ENCODE measurements at regions not wholly inside any gene's neighbourhood (a gene's known extent, or its start where the extent isn't known, plus 50 kb on each side); places are given as distances from the start of the nearest gene placed in this dataset.

DNA sequence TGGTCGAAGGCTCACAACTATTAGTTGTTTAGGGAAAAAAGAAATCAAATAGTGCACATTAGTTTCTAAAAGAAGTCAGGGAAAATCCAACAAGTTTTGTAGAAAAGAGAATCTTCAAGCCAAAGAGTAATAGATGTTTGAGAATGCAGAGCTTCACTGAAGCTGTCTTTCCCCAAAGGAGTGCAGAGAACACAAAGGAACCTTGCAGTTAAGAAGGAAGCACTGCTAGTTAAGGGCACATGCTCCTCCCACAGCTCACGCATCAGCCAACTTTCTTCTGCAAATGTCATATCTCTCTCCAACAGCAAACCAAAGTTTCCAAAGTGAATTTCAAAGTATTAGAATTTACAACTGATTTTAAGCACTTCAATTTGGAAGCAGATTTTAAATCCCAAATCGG is 116.4 kb upstream of the FST start:
- no peaks in the 10 kb centered on the region for H3K4me1 ChIP-seq (ENCODE audit: insufficient read depth, low read length)

DNA sequence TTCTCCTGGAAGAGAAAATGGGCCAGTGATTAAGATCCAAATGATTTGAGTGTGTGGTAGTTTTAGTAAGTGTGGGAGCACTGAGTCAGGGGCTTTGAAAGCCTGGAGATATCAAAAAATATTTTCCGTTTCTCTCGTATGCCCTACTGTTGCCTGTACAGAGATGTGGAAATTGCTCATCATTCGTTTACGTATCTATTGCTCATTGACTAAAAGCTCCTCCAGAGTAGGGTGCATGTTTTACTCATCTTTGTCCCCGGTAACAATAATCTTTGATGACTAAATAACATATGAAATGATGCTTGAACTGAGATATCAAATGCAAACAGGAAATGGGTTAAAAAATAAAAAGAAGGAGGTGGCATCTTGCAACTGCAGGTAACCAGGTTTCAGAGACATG is 114.2 kb upstream of the FST start:
- Histone ChIP-seq H3K9me3 (ENCODE audit: control insufficient read depth, insufficient read depth, low read length) (no peaks in the 10 kb centered on the region), H3K36me3 (ENCODE audit: insufficient read depth, low read length) (no peaks in the 10 kb centered on the region), H3K9ac (ENCODE audit: low read depth, low read length) (no peak overlapping the region), H3K4me1 (ENCODE audit: insufficient read depth, low read length) (no peaks in the 10 kb centered on the region)

More for the DNA sequence above, 116.4 kb upstream of the FST start:
- H3K9me3 ChIP-seq (ENCODE audit: control insufficient read depth, insufficient read depth, low read length): no peaks in the 10 kb centered on the region
- H3K36me3 ChIP-seq (ENCODE audit: insufficient read depth, low read length): no peaks in the 10 kb centered on the region
- H3K9ac ChIP-seq (ENCODE audit: low read depth, low read length): no peak overlapping the region

DNA sequence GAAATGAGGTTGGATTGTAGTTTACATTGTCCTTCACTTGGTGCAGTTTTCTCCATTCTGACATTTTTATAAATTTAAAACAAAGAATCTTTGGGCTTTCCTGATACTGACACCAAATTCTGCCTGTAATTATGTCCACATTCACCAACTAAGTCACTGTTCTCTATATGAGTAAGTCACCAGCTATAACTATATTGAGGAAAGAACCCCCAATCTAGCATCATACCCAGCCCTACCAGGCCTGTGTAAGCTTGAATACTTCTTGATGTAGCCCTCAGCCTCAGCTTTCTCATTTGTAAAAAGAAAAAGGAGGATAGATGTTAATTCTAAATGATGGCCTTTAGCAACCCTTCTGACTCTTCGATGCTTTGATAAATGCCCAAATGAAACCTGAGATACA is 112.7 kb upstream of the FST start:
- Histone ChIP-seq H3K9me3 (ENCODE audit: control insufficient read depth, insufficient read depth, low read length) (no peaks in the 10 kb centered on the region), H3K36me3 (ENCODE audit: insufficient read depth, low read length) (no peaks in the 10 kb centered on the region), H3K4me1 (ENCODE audit: insufficient read depth, low read length) (no peaks in the 10 kb centered on the region), H3K9ac (ENCODE audit: low read depth, low read length) (no peak overlapping the region)

DNA sequence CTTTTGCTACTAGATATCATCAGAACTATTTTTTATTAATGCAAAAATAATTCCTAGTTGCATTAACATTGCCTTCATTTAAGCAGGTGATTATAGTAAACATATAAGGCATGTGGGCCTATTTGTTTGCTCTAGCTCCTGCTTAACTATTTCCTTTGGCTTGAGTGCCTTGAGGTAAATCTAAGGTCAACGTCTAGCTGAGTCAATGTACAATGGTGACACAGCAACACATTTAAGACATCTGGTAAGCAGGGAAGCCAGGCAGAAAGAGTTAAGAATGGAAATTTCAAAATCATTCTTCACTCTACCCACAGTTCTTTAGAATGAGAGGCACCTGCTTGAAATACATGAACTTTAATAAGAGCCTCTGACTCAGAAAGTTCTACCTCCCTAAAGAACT is 111.9 kb upstream of the FST start:
- Histone ChIP-seq H3K9ac (ENCODE audit: low read depth, low read length) (no peak overlapping the region), H3K9me3 (ENCODE audit: control insufficient read depth, insufficient read depth, low read length) (no peaks in the 10 kb centered on the region), H3K36me3 (ENCODE audit: insufficient read depth, low read length) (no peaks in the 10 kb centered on the region), H3K4me1 (ENCODE audit: insufficient read depth, low read length) (no peaks in the 10 kb centered on the region)

DNA sequence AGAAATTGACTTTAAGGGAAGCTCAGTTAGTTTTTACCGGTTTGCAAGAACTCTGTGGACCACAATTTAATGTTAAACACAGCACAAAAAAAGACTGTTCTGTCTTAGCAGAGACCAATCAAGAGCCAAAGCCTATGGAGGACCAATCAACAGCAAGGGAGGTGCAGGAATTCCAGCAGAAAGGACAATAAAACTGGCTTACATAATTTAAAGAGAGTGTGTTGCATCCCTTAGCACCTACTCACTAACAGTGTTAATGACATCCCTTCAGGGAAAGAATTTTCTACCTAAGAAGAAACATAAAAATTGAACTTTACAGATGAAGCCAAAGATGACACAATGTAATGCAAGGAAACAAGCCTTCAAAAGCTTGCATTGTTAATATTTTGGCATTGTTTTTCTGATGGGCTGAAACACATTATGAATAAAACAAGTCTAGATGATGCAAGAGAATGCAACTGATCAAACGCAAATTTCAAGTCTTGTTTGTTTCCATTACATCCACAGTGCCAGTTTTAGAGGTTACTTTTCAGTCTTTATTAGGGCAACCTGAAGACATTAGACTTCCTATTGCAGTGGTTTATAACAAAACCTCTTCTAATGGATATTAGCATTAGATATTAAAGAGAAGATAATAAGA is 111.3 kb upstream of the FST start:
- H3K4me1 ChIP-seq (ENCODE audit: insufficient read depth, low read length): no peaks in the 10 kb centered on the region
- H3K36me3 ChIP-seq (ENCODE audit: insufficient read depth, low read length): no peaks in the 10 kb centered on the region
- H3K9ac ChIP-seq (ENCODE audit: low read depth, low read length): no peak overlapping the region
- H3K9me3 ChIP-seq (ENCODE audit: control insufficient read depth, insufficient read depth, low read length): no peaks in the 10 kb centered on the region

DNA sequence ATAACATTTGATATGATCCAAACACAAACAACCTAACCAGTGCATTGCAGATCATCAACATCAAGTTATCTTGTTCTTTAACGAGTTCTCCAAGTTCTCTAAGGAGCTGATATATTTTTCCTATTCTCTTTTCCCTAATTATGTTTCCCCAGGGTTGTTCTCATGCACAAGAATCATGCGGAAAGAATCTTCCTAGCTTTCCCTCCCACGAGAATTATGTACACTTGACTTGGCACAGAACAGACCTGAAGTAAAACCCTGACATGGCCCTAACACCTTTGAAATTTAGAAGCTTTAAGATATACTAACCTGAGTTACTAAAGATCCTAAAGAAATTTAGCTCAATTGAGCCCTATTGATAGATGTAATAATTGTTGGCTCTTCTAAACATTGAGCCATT is 110.7 kb upstream of the FST start:
- Histone ChIP-seq H3K36me3 (ENCODE audit: insufficient read depth, low read length) (no peaks in the 10 kb centered on the region), H3K9me3 (ENCODE audit: control insufficient read depth, insufficient read depth, low read length) (no peaks in the 10 kb centered on the region), H3K4me1 (ENCODE audit: insufficient read depth, low read length) (no peaks in the 10 kb centered on the region), H3K9ac (ENCODE audit: low read depth, low read length) (no peak overlapping the region)

DNA sequence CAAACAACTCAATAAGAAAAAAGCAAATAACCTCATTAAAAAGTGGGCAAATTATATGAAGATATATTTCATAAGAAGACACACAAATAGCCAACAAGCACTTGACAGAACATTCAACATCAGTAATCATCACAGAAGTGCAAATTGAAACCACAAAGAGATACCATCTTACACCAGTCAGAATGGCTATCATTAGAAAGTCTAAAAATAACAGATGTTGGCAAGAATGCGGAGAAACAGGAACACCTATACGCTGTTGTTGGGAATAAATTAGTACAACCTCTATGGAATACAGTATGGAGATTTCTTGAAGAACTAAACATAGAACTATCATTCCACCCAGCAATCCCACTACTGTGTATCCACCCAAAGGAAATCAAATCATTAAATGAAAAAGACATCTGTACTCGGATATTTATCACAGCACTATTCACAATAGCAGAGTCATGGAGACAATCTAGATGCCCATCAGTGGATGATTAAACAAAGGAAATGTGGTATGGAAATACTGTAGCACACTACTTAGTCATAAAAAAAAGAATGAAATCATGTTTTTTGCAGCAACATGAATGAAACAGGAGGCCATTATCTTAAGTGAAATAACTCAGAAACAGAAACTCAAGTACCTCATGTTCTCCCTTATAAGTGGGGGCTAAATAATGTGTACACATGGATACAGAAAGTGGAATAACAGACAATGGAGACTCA is 106.8 kb upstream of the FST start:
- no peaks in the 10 kb centered on the region for H3K4me1 ChIP-seq (ENCODE audit: insufficient read depth, low read length)
- H3K9ac ChIP-seq (ENCODE audit: low read depth, low read length): no peak overlapping the region
- H3K9me3 ChIP-seq (ENCODE audit: control insufficient read depth, insufficient read depth, low read length): no peaks in the 10 kb centered on the region
- no peaks in the 10 kb centered on the region for H3K36me3 ChIP-seq (ENCODE audit: insufficient read depth, low read length)

DNA sequence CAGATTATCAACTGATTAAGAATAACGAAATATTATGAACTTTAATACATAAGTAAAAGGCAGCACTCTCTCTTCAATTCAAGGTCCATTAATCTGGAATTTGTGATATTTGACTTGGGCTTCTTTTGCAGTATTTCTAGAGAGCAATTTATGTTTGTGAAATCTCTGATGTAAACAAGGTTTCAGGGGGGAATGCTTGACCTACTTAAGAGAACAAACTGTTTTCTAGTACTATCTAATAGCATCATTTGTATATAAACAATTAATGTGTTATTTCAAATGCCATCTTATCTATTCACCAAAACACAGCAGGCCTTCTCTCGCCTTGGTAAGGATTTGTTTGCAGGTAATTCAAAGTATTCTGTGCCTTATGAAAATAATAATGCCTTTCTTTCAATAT is 103.6 kb upstream of the FST start:
- Histone ChIP-seq H3K9me3 (ENCODE audit: control insufficient read depth, insufficient read depth, low read length) (no peaks in the 10 kb centered on the region), H3K9ac (ENCODE audit: low read depth, low read length) (no peak overlapping the region), H3K4me1 (ENCODE audit: insufficient read depth, low read length) (no peaks in the 10 kb centered on the region), H3K36me3 (ENCODE audit: insufficient read depth, low read length) (no peaks in the 10 kb centered on the region)

DNA sequence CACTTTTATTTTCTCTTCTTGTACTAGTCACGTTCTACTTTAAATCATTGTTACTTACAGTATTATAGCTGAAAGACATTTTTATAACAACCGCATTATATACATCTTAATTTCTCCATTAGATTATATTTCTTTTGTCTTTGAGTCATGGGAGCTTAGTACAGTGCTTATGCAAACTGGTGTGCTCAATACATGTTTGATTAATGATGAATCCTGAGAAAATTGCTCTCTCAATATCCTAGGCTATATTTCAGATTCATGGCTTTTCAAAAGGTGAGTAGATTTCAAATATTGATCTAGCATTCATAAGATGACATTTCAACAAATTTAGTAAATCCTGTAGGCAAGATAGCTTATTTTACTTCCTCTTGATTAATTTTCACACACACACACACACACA is 102.2 kb upstream of the FST start:
- Histone ChIP-seq H3K36me3 (ENCODE audit: insufficient read depth, low read length) (no peaks in the 10 kb centered on the region), H3K4me1 (ENCODE audit: insufficient read depth, low read length) (no peaks in the 10 kb centered on the region), H3K9ac (ENCODE audit: low read depth, low read length) (no peak overlapping the region), H3K9me3 (ENCODE audit: control insufficient read depth, insufficient read depth, low read length) (no peaks in the 10 kb centered on the region)

DNA sequence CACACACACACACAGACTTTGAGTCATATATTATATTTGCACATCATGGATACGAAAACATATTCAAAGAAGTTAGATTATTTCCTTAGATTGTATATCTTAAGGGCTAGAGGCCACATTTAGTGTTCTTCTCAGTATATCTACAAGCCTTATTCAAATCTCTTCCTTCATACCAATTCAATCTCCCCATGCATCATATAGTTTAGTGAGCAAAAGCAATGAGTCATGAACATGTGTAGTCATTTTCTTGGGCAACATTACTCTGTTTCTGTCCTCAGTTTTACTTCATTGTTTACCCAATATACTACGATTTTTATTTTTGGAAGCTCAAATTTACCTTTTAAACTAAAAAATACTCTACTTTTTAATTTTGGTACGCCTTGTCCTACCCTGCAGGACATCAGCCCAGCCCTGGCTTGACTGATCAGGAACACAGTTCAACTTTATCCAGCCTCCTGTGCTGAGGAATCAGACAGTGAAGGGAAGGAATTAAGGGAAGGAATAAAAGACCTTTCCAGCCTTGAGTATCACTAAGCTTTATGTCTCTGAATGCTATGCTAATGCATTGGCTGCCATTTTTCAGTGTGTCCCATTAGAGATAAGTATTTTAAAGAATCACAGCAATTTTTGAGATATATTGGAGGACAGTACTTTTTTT is 101.7 kb upstream of the FST start:
- no peak overlapping the region for H3K9ac ChIP-seq (ENCODE audit: low read depth, low read length)
- no peaks in the 10 kb centered on the region for H3K9me3 ChIP-seq (ENCODE audit: control insufficient read depth, insufficient read depth, low read length)
- no peaks in the 10 kb centered on the region for H3K4me1 ChIP-seq (ENCODE audit: insufficient read depth, low read length)
- no peaks in the 10 kb centered on the region for H3K36me3 ChIP-seq (ENCODE audit: insufficient read depth, low read length)

DNA sequence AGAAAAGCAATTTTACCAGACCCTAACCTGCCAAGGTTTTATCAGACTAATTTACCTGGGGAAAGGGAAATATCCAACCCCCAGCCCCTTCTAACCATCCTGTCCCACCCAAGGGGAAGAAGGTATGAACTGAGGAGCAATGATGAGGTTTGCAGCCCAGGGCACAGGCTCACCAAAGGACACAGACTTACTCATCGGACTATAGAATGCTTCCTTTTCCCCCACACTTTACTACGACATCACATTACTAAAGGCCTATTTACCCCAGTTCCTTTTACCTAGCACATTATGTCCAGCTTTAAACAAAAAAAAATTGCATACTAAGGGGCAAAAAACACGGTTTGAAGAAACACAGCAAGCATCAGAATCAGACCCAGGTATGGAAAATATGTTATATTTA is 94.1 kb upstream of the FST start:
- no peaks in the 10 kb centered on the region for H3K36me3 ChIP-seq (ENCODE audit: insufficient read depth, low read length)
- no peak overlapping the region for H3K9ac ChIP-seq (ENCODE audit: low read depth, low read length)
- no peaks in the 10 kb centered on the region for H3K4me1 ChIP-seq (ENCODE audit: insufficient read depth, low read length)
- no peaks in the 10 kb centered on the region for H3K9me3 ChIP-seq (ENCODE audit: control insufficient read depth, insufficient read depth, low read length)

DNA sequence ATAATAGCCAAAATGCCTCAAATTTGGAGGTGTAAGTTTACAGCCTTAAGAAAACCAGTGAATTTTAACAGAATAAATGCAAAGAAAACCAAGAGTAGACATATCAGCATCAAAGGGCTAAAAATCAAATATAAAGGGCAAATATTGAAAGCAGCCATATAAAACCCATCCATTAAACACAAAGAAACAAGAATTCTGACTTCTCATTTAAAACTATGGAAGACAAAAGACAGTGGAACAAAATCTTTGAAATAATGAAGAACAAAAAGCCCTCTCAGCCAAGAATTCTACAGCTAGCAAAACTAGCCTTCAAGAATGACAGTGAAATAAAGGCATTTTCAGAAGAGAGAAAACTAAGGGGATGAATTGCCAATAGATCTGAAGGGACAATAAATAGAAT is 91.3 kb upstream of the FST start:
- Histone ChIP-seq H3K9me3 (ENCODE audit: control insufficient read depth, insufficient read depth, low read length) (no peaks in the 10 kb centered on the region), H3K4me1 (ENCODE audit: insufficient read depth, low read length) (no peaks in the 10 kb centered on the region), H3K9ac (ENCODE audit: low read depth, low read length) (no peak overlapping the region), H3K36me3 (ENCODE audit: insufficient read depth, low read length) (no peaks in the 10 kb centered on the region)

DNA sequence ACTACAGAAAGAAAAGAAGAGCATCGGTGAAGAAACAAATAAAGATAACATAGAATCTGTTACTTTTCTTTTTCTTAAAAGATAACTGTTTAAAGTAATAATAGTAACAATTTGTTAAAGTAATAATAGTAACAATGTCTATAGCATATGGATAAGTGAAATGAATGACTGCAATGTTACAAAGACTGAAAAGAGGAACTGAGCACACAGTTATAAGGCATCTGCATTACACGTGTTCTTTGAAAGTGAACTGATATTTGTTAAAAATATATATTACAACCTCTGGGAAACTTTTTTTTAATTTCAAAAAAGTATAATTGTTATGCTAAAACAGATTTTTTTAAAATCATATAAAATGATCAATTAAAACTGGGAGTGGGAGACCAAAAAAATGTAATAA is 88.4 kb upstream of the FST start:
- H3K4me1 ChIP-seq (ENCODE audit: insufficient read depth, low read length): no peaks in the 10 kb centered on the region
- H3K9ac ChIP-seq (ENCODE audit: low read depth, low read length): no peak overlapping the region
- H3K36me3 ChIP-seq (ENCODE audit: insufficient read depth, low read length): no peaks in the 10 kb centered on the region
- H3K9me3 ChIP-seq (ENCODE audit: control insufficient read depth, insufficient read depth, low read length): no peaks in the 10 kb centered on the region

DNA sequence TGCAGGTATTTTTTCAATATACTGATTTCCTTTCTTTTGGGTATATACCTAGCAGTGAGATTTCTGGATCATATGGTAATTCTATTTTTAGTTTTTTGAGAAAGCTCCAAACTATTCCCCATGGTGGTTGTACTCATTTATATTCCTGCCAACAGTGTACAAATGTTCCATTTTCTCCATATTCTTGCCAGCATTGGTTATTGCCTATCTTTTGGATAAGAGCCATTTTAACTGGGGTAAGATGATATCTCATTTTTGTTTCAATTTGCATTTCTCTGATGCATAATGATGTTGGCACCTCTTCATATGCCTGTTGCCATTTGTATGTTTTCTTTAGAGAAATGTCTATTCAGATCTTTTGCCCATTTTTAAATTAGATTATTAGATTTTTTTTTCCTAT is 85.6 kb upstream of the FST start:
- H3K9me3 ChIP-seq (ENCODE audit: control insufficient read depth, insufficient read depth, low read length): no peaks in the 10 kb centered on the region
- H3K36me3 ChIP-seq (ENCODE audit: insufficient read depth, low read length): no peaks in the 10 kb centered on the region
- no peak overlapping the region for H3K9ac ChIP-seq (ENCODE audit: low read depth, low read length)
- no peaks in the 10 kb centered on the region for H3K4me1 ChIP-seq (ENCODE audit: insufficient read depth, low read length)

DNA sequence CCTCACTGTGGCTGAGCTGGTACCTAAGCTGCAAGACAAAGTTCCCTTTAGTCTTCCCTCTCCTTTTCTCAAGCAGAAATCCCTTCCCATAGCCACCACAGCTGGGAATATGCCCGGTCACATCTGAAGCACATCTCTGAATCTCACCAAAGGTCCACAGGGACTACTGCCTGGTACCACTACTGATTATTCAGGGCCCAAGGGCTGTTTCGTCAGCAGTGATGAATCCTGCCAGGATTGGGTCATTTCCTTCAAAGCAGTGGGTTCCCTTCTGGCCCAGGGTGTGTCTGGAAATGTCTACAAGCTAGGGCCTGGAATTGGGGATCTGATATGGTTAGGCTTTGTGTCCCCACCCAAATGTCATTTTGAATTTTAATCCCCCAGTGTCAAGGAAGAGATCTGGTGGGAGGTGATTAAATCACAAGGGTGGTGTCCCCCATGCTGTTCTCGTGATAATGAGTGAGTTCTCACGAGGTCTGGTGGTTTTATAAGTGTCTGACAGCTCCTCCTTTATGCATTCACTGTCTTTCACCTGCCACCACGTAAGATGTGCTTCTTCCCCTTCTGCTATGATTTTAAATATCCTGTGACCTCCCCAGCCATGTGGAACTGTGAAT is 83.2 kb upstream of the FST start:
- Histone ChIP-seq H3K36me3 (ENCODE audit: insufficient read depth, low read length) (no peaks in the 10 kb centered on the region), H3K9ac (ENCODE audit: low read depth, low read length) (no peak overlapping the region), H3K9me3 (ENCODE audit: control insufficient read depth, insufficient read depth, low read length) (no peaks in the 10 kb centered on the region), H3K4me1 (ENCODE audit: insufficient read depth, low read length) (no peaks in the 10 kb centered on the region)

All from ES-I3 (cell line).